ENCODE measurements at regions not wholly inside any gene's neighbourhood (a gene's known extent, or its start where the extent isn't known, plus 50 kb on each side); places are given as distances from the start of the nearest gene placed in this dataset.

DNA sequence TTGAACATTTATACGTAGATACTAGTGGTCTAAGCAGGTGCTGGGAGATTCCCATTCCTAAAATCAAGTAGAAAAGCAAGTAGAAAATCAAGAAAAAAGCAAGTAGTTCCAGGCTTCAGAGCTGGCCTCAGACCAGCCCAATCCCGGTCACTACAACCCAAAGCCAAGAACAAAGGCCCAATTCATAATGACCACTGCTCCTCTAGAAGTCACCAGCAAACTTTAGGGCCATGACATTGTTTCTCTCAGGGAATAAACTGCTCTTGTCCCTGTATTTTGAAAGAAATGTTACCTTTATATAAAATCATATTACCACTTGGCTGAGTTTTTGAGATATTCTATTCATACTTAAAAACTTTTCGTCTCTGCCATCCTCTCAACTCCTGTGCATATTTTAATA, 106.3 kb upstream of the IL12A start:
- TF ChIP-seq, protein P1, sequence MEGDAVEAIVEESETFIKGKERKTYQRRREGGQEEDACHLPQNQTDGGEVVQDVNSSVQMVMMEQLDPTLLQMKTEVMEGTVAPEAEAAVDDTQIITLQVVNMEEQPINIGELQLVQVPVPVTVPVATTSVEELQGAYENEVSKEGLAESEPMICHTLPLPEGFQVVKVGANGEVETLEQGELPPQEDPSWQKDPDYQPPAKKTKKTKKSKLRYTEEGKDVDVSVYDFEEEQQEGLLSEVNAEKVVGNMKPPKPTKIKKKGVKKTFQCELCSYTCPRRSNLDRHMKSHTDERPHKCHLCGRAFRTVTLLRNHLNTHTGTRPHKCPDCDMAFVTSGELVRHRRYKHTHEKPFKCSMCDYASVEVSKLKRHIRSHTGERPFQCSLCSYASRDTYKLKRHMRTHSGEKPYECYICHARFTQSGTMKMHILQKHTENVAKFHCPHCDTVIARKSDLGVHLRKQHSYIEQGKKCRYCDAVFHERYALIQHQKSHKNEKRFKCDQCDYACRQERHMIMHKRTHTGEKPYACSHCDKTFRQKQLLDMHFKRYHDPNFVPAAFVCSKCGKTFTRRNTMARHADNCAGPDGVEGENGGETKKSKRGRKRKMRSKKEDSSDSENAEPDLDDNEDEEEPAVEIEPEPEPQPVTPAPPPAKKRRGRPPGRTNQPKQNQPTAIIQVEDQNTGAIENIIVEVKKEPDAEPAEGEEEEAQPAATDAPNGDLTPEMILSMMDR (IDR thresholded peaks at IDR 0.05): no peak
- TF ChIP-seq POLR2A (IDR thresholded peaks at IDR 0.05) (no peak), EP300 (IDR thresholded peaks at IDR 0.05) (no peak)
